NT2/D1 (cell line): ENCODE measurements at regions not wholly inside any gene's neighbourhood (a gene's known extent, or its start where the extent isn't known, plus 50 kb on each side); places are given as distances from the start of the nearest gene placed in this dataset.

Experiments used
- DNase-seq: peaks from one replicate; pipeline ENCODE4 v3.0.0-alpha.2; 2011; ENCODE audit warnings: low read depth, low spot score
- H3K27me3 ChIP-seq: 2 replicates; pipeline ENCODE4 v1.6.0; 2011; ENCODE audit warnings: mild to moderate bottlenecking; ENCODE audit not compliant: insufficient read length, insufficient read depth
- H3K36me3 ChIP-seq: 2 replicates; pipeline ENCODE4 v1.6.1; 2011; ENCODE audit warnings: mild to moderate bottlenecking, low read length, mixed read lengths; ENCODE audit not compliant: insufficient read depth, insufficient read length
- H3K4me1 ChIP-seq: 2 replicates; pipeline ENCODE4 v1.5.1; 2011; ENCODE audit not compliant: insufficient read depth, insufficient read length
- H3K4me3 ChIP-seq: 2 replicates; pipeline ENCODE4 v1.5.1; 2011; ENCODE audit warnings: low read depth; ENCODE audit not compliant: insufficient read length
- H3K9ac ChIP-seq: 2 replicates; pipeline ENCODE4 v1.6.0; 2011; ENCODE audit warnings: low read depth; ENCODE audit not compliant: insufficient read length
- H3K9me3 ChIP-seq: 2 replicates; pipeline ENCODE4 v1.5.1; 2011; ENCODE audit warnings: mild to moderate bottlenecking, low read length; ENCODE audit not compliant: insufficient read depth
- SUZ12 ChIP-seq: IDR thresholded peaks from 2 replicates; pipeline ENCODE4 v1.6.1; 2011; ENCODE audit not compliant: insufficient read length, insufficient read depth; ENCODE audit errors: extremely low read depth
- YY1 ChIP-seq: IDR thresholded peaks from 2 replicates; pipeline ENCODE4 v1.6.1; 2011; ENCODE audit not compliant: insufficient read length, insufficient read depth
- ZNF274 ChIP-seq: IDR thresholded peaks from 2 replicates; pipeline ENCODE4 v1.6.1; 2011; ENCODE audit warnings: mild to moderate bottlenecking, low read depth, low read length

DNA sequence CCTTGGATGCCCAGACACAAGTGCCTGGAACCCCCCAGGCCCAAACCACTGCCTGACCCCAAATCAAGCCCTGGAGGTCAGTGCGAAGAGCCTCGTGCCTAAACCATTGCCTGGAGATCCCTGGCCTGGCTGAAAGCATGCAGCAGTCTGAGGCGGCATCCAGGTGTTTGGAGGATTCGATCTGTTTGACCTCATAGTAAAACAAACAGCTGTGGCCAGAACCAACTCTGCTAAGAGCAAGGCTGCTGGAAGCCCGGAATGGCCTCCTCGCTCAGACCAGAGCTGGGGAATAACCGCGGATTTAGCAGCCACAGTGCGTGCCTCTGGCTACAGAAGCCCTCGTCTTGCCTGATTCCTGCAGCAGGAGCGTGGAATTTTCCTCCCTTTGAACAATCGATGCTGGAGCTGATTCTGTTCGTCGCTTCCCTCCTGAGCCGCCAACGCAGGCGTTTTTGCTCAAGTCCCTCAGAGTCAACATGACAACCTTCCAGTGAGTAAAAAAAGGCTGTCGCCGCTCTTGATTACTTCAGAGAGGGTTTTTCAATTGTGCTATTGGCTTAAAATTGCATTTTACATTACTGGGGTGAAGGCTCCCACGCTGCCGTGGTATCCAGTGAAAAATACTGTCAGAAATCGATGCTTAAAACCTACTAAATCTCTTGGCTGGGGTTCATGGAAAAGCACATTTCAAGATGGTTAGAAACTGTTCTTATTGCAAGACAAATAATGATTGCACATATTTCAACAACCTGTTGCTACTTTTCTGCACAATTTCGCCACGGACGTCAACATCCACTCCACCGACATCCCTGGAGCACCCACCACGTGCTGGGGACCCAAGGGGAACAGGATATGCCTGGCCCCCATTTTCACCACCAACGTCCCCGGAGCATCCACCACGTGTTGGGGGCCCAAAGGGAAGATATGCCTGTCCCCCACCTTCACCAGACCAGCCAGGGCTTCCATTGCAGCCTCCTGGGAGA is 190.0 kb downstream of the OLFM1 start:
- no peak for DNase-seq
- Histone ChIP-seq H3K4me3 (no peak overlapping the region), H3K9me3 (no peaks in the 10 kb centered on the region), H3K4me1 (peaks cover 10% of the 10 kb centered on the region), H3K36me3 (no peaks in the 10 kb centered on the region), H3K9ac (no peak overlapping the region), H3K27me3 (peaks cover 3% of the 10 kb centered on the region)
- TF ChIP-seq ZNF274 (no peak), SUZ12 (no peak), YY1 (no peak)

GRCh38 chr9:135278586-135278985 is 191.1 kb downstream of the OLFM1 start:
- Histone ChIP-seq H3K4me3 (no peak overlapping the region), H3K9me3 (no peaks in the 10 kb centered on the region), H3K9ac (no peak overlapping the region), H3K27me3 (peaks cover 3% of the 10 kb centered on the region), H3K4me1 (peaks cover 10% of the 10 kb centered on the region), H3K36me3 (no peaks in the 10 kb centered on the region)
- no peak for DNase-seq
- TF ChIP-seq YY1 (no peak), SUZ12 (no peak)

GRCh38 chr9:135279385-135279784 is 191.9 kb downstream of the OLFM1 start:
- Histone ChIP-seq H3K4me3 (no peak overlapping the region), H3K9me3 (no peaks in the 10 kb centered on the region), H3K9ac (no peak overlapping the region), H3K27me3 (peaks cover 3% of the 10 kb centered on the region), H3K4me1 (peaks cover 10% of the 10 kb centered on the region), H3K36me3 (no peaks in the 10 kb centered on the region)
- TF ChIP-seq ZNF274 (no peak), YY1 (no peak)
- DNase-seq = no peak

GRCh38 chr9:135279834-135280393 is 192.4 kb downstream of the OLFM1 start:
- Histone ChIP-seq H3K9ac (no peak overlapping the region), H3K4me1 (peaks cover 14% of the 10 kb centered on the region), H3K9me3 (no peaks in the 10 kb centered on the region), H3K27me3 (peaks cover 3% of the 10 kb centered on the region), H3K4me3 (no peak overlapping the region), H3K36me3 (no peaks in the 10 kb centered on the region)
- TF ChIP-seq YY1 (no peak), ZNF274 (no peak), SUZ12 (no peak)
- DNase-seq = no peak

- TF ChIP-seq SUZ12 (no peak), YY1 (no peak), ZNF274 (no peak)
- no peak for DNase-seq
- H3K9ac ChIP-seq = no peak overlapping the region
- no peaks in the 10 kb centered on the region for H3K9me3 ChIP-seq
- H3K36me3 ChIP-seq = no peaks in the 10 kb centered on the region
- H3K4me1 ChIP-seq = peaks cover 15% of the 10 kb centered on the region
- H3K27me3 ChIP-seq = peaks cover 3% of the 10 kb centered on the region
- no peak overlapping the region for H3K4me3 ChIP-seq
Measured at GRCh38 chr9:135280666-135281065, 193.2 kb downstream of the OLFM1 start.

- DNase-seq = no peak
- peak overlapping the region; percentile 57 for H3K9ac ChIP-seq
- no peak for TF ChIP-seq ZNF274
- no peak for TF ChIP-seq SUZ12
- TF ChIP-seq YY1 = no peak
- H3K9me3 ChIP-seq = no peaks in the 10 kb centered on the region; the same call in 1 of the 2 replicates
- peaks cover 16% of the 10 kb centered on the region for H3K4me1 ChIP-seq
- no peaks in the 10 kb centered on the region for H3K36me3 ChIP-seq
- H3K27me3 ChIP-seq = peaks cover 3% of the 10 kb centered on the region
- H3K4me3 ChIP-seq = no peak overlapping the region
Measured at GRCh38 chr9:135281151-135281550, 193.7 kb downstream of the OLFM1 start.
